ENCODE measurements at regions not wholly inside any gene's neighbourhood (a gene's known extent, or its start where the extent isn't known, plus 50 kb on each side); places are given as distances from the start of the nearest gene placed in this dataset.

DNA sequence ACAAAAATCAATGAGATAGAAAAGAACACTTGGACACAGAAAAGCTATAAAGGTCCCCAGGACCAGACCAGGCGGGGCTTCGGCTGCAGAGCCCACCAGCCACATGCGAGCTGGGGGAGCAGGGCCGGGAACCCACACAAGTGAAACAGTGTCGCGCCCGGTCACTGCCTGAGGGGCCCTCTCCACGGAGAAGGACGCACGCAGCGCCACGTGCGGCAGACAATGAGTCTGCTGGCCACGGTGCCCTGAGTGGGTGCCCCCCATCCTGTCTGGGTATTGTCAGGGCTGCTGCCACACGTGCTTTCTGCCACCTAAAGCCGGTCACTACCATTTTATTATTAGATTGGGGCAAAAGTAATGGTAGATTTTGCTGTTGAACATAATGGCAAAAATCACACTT is 207.9 kb upstream of the HDAC4 start:
- DNase-seq, result no peak

DNA sequence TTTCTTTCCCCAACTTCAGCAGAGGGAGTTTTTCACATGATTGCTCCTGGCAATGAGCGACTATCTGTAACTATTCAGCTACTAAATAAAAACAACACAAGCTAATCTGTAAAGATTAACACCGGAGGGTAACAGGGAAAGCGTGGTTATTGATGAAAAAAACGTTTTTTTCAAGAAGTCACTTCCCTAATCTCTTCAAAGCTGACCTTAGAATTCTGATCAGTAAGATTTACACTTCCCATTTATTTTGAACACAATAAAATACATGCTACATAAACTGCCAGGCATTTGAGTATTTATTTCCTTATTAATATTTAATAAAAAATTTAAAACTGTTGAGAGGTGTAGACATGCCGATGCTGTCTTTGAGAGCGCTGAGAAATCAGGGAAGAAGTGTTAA is 207.4 kb upstream of the HDAC4 start:
- DNase-seq, result peak; percentile 5 to 6

DNA sequence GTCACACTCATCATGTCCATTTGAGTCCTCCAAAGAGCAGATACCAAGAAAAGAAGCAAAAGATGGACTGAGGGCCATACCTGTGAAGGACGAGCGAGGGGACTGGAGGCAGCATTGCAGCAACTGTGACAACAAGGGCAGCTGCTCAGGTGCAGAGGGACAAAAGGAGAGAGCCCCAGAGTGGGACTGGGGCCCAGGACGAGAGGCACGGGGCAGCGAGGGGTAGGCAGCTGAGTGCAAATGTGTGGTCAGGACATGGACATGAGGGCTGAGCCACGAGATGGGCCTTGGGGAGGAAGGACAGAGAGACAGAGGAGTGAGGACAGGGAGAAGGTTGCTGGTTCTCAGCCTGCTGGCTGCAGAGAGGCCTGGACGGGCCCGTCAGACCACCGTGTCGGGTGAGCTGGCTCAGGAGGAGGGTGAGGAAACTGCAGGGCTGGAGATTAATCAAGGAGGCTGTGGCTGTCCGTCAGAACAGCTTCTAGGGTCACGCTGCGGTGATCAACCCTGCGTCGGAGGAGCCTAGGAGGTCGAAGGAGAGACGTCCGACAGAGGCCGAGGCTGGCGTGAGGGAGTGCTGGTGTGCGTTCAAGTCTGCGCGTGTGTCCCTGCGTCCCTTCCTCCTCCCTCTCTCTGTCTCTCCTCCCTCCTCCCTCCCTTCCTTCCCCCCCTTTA is 206.8 kb upstream of the HDAC4 start:
- no peak for DNase-seq

- no peak for DNase-seq
Measured at GRCh38 chr2:239606741-239607516, 206.1 kb upstream of the HDAC4 start.

- peak; percentile 91 to 92 for DNase-seq
Measured at GRCh38 chr2:239605976-239606375, 205.2 kb upstream of the HDAC4 start.

DNA sequence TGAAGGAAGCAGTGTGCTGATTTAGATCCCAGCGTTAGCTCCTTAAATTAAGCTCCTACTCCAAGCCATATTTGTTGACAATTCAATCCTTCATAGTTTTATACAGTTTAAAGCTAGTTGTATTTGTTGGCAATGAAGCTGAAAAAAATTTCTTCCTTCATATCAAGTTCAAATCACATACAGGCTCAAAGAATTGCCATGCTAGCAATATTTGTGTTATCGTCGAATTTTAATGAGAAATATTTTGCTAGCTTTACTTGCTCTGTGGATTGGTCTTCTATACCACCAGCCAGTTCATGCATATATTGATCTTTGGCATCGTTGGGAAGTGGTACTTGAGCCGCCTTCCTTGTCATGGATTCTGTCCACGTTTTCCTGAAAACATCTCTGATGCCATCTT is 204.6 kb upstream of the HDAC4 start:
- no peak for DNase-seq

DNA sequence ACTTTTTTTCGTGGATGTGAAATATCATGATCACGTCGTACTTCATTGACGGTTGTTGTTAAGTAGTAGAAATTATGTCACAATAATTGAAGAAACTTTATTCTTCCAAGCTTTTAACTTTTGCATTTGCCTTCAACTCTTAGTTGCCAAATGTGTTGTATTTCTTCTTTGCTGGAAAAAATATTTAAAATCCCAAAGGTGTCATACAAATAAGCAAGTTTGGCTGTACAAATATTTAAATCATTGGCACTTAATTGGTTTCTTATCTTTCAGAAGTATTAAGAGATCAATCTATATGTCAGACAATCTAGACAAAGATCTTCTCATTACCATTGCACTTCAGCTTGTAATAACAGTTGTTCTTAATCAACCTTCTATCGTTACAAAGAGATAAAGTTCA is 204.0 kb upstream of the HDAC4 start:
- DNase-seq, result no peak

DNA sequence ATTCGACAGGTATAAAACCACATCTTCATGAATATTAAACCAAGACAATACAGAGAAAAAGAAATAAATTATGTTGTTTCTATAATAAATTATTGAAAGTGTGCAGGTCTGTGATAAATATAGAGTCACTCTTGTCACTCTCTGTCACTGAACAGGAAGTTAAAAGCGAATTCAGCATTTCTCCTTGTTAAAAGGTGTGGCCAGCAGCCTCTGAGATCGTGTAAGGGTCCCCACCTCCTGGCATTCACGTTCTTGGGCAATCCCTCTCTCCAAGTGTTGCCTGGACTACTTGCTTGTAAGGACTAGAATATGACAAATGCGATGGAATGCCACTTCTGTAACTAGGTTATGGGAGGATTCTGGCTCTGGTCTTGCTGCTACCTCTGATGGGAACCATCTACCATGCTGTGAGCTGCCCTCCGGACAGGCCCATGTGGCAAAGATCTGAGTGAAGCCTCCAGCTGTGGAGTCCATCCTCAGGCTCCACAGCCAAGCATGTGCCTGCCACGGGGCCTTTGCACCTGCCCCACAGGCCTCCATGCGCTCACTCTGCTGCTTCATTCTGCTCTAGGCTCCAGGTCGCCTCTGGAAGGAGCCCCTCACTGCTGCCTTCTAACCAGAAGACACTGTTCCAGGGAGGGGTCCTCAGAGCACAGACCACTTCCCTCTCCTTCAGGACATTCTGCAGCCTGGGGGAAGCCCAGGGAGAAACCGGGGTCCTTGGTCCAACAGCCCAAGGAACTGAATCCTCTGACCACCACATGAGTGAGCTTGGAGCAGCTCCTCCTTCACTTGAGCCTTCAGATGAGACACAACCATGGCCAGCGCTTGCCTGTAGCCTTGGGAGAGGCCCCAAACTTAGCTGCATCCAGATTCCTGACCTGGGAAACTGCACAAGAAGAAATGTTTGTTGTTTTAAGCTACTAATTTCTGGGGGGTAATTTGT is 202.9 kb upstream of the HDAC4 start:
- DNase-seq, result no peak

GRCh38 chr2:239602290-239603282 is 201.8 kb upstream of the HDAC4 start:
- DNase-seq, result no peak

DNA sequence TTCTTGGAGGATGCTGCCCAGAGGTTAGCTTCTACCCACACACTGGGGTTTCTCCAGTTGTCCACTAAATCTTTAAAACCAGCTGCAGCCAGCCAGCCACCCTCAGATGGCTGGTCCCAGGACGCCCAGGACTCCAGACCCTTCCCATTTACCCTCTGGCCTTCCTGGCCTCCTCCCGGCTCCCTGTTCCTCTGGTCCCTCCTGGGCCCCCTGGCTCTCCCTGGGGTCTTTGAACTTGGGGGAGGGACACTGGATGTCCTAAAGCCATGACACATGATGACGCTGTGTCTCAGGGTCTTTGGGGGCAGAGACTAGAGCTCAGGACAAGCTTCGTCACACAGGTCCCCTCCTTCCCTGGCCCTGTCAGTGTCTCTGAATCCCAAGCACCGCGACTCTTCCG is 201.1 kb upstream of the HDAC4 start:
- DNase-seq, result no peak

- DNase-seq, result no peak
Measured at GRCh38 chr2:239601201-239601851, 200.5 kb upstream of the HDAC4 start.

DNA sequence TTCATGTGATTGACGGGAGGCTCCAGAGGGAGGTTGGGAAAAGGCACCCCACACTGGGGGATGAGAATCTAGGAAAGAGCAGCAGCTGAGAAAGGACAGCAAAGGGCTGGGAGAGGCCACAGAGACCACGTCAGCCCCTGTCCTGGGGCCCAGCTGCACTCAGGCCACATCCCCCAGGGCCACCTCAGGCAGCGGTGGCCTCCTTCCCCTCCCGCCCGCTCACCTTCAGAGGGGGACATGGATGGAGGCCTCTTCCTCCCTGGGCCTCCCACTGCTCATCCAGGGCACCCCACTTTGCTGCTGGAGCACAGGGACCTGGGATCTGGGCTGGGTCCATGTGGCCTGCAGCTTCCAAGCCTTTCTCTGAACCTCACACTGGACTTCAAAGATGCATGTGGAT is 199.8 kb upstream of the HDAC4 start:
- DNase-seq, result no peak

GRCh38 chr2:239600001-239600593 is 199.3 kb upstream of the HDAC4 start:
- no peak for DNase-seq

GRCh38 chr2:239599299-239599698 is 198.5 kb upstream of the HDAC4 start:
- DNase-seq, result no peak

GRCh38 chr2:239598732-239599090 is 197.9 kb upstream of the HDAC4 start:
- no peak for DNase-seq

DNA sequence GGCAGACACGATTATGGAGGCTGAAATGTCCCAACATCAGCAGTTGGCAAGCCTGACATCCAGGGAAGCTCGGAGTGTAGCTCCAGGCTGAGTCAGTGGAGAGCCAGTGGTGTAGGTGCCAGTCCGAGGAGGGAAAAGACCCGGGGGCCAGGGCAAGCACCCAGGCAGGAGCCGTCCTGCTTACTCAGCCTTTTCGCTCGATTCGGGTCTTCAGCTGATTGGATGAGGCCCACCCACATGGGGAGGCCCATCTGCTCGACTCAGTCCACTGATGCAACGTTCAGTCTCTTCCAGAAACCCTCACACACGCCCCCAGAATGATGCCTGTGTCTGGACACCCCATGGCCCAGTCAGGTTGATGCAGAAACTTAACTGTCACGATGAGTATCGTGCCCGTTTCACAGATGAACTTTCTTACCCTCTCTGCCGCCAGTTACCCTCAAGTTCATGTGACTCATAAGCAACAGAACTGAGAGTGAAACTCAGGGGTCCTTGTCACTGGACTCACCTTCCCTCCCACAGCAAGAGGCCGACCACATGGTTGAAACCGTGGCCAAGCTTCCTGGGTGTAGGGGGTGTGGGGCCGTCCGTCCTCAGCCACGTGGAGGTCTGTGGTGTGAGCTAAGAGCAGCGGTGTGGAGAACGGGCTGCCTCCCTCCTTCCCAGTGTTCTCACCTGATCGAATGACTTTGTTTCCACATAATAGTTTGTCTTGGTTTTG is 197.4 kb upstream of the HDAC4 start:
- DNase-seq, result no peak

- DNase-seq, result no peak
Measured at GRCh38 chr2:239597216-239597615, 196.4 kb upstream of the HDAC4 start.

GRCh38 chr2:239596792-239597191 is 196.0 kb upstream of the HDAC4 start:
- no peak for DNase-seq

GRCh38 chr2:239596253-239596652 is 195.4 kb upstream of the HDAC4 start:
- no peak for DNase-seq

GRCh38 chr2:239595726-239596125 is 194.9 kb upstream of the HDAC4 start:
- no peak for DNase-seq

Data from AML-193 (cell line).